Inflammatory macrophage treated with lipopolysaccharide for 4 hours (primary cell): ENCODE measurements at regions not wholly inside any gene's neighbourhood (a gene's known extent, or its start where the extent isn't known, plus 50 kb on each side); places are given as distances from the start of the nearest gene placed in this dataset.

Source experiments
- DNase-seq: peaks from one replicate; pipeline ENCODE4 v3.0.0-alpha.2; 2020

GRCh38 chr7:114755856-114756255 lies 166.0 kb upstream of the MDFIC start:
- DNase-seq: no peak

- no peak for DNase-seq
These were observed 163.2 kb upstream of the MDFIC start for GRCh38 chr7:114758661-114759227.

GRCh38 chr7:114759347-114760062 lies 162.4 kb upstream of the MDFIC start:
- DNase-seq: no peak

- DNase-seq: no peak
These were observed 161.4 kb upstream of the MDFIC start for GRCh38 chr7:114760477-114760876.

- no peak for DNase-seq
These were observed 159.9 kb upstream of the MDFIC start for GRCh38 chr7:114761973-114762372.

GRCh38 chr7:114765331-114766040 lies 156.4 kb upstream of the MDFIC start:
- no peak for DNase-seq

- DNase-seq: no peak
These were observed 155.9 kb upstream of the MDFIC start for GRCh38 chr7:114766041-114766356.

- no peak for DNase-seq
These were observed 144.6 kb upstream of the MDFIC start for GRCh38 chr7:114777288-114777687.

GRCh38 chr7:114783508-114783907 lies 138.4 kb upstream of the MDFIC start:
- no peak for DNase-seq

- no peak for DNase-seq
These were observed 137.7 kb upstream of the MDFIC start for GRCh38 chr7:114784177-114784576.

- DNase-seq: no peak
These were observed 137.1 kb upstream of the MDFIC start for GRCh38 chr7:114784746-114785145.

GRCh38 chr7:114785496-114785895 lies 136.4 kb upstream of the MDFIC start:
- DNase-seq: no peak

- no peak for DNase-seq
These were observed 135.4 kb upstream of the MDFIC start for GRCh38 chr7:114786455-114786854.

GRCh38 chr7:114787556-114787955 lies 134.3 kb upstream of the MDFIC start:
- DNase-seq: no peak

- DNase-seq: no peak
These were observed 133.2 kb upstream of the MDFIC start for GRCh38 chr7:114788706-114789105.

GRCh38 chr7:114789161-114789560 lies 132.7 kb upstream of the MDFIC start:
- no peak for DNase-seq

GRCh38 chr7:114789871-114790311 lies 132.0 kb upstream of the MDFIC start:
- no peak for DNase-seq

GRCh38 chr7:114790521-114790920 lies 131.4 kb upstream of the MDFIC start:
- DNase-seq: no peak

- DNase-seq: no peak
These were observed 130.1 kb upstream of the MDFIC start for GRCh38 chr7:114791771-114792170.

- DNase-seq: no peak
These were observed 128.6 kb upstream of the MDFIC start for GRCh38 chr7:114793155-114793845.

GRCh38 chr7:114795475-114795874 lies 126.4 kb upstream of the MDFIC start:
- no peak for DNase-seq

GRCh38 chr7:114799628-114800028 lies 122.3 kb upstream of the MDFIC start:
- no peak for DNase-seq

- no peak for DNase-seq
These were observed 119.3 kb upstream of the MDFIC start for GRCh38 chr7:114802632-114803031.
